Psoas muscle (tissue), 7 donors: ENCODE measurements at regions not wholly inside any gene's neighbourhood (a gene's known extent, or its start where the extent isn't known, plus 50 kb on each side); places are given as distances from the start of the nearest gene placed in this dataset.

Source experiments
- ATAC-seq, 4 donors: fragments of 200-7000 bp; cut with Tn5 transposase; one replicate each; pipeline ENCODE4 v1.9.1; 2020; ENCODE audit warnings: moderate library complexity in 3 of 4, mild to moderate bottlenecking in 2 of 4
- DNase-seq, 2 donors: peaks; one replicate each; pipeline ENCODE4 v3.0.0-alpha.2; 2020
- H3K27ac ChIP-seq: fragments of 200-600 bp; one replicate; pipeline ENCODE4 v1.8.0; 2022
- H3K27me3 ChIP-seq, 3 donors: fragments of 200-600 bp in 1 of 3; one replicate each; pipeline versions ENCODE4 v1.6.1 to v1.8.0; 2013 to 2022; ENCODE audit warnings: low read length in 2 of 3, mild to moderate bottlenecking in 2 of 3, moderate library complexity in 1 of 3; ENCODE audit not compliant: insufficient read depth in 3 of 3
- H3K36me3 ChIP-seq, 2 donors: fragments of 200-600 bp in 1 of 2; one replicate each; pipeline versions ENCODE4 v1.6.1 to v1.8.0; 2013 to 2022; ENCODE audit warnings: low read depth in 1 of 2, mild to moderate bottlenecking in 1 of 2, moderate library complexity in 1 of 2; ENCODE audit not compliant: insufficient read depth in 1 of 2
- H3K4me1 ChIP-seq: fragments of 200-600 bp; one replicate; pipeline ENCODE4 v1.8.0; 2022
- H3K4me3 ChIP-seq: fragments of 200-600 bp; one replicate; pipeline ENCODE4 v1.8.0; 2022; ENCODE audit warnings: mild to moderate bottlenecking
- H3K9me3 ChIP-seq: fragments of 200-600 bp; one replicate; pipeline ENCODE4 v1.8.0; 2022
- CTCF ChIP-seq: fragments of 200-600 bp; IDR thresholded peaks from one replicate; pipeline ENCODE4 v1.8.0; 2022; ENCODE audit warnings: antibody characterized with exemption
- WGBS, 3 donors: extraction: QIAGEN DNeasy Blood & Tissue Kit; methylation state at CpG; one replicate each; pipeline versions ENCODE4 v1.1.6 to v1.1.7; 2013; 5-methylcytosine and 5-hydroxymethylcytosine counted together
- intact Hi-C, 2 donors: fragments of 100-400 bp; cut with DNase I; formaldehyde crosslinking; loops; one replicate each; pipeline versions ENCODE4 v1.11.0 to v1.14.2; 2022
- donor health status: healthy with polysubstance abuse.
- donor health status: DM: no; HTN: no; CAD: no; lungs with moderate emphysema.
- donor health status: Bipolar disorder and iron deficiency.
- donor health status: healthy.
- donor health status: DM: yes; HTN: yes; CAD: no.
- donor health status: DM: no; HTN: no; CAD: no.
- donor health status: DM: yes; HTN: yes; CAD: no.

- no peak overlapping the region for H3K27ac ChIP-seq
- H3K36me3 ChIP-seq = no peaks in the 10 kb centered on the region
- TF ChIP-seq CTCF = no peak
- no peak for DNase-seq
- intact Hi-C loops = no loop called here
- no peak for ATAC-seq
- no peaks in the 10 kb centered on the region for H3K4me1 ChIP-seq
- WGBS, 3 donors = 63 to 71% (median 68%) methylated on average over 1 of the region's 1 CpG
- no peak overlapping the region for H3K4me3 ChIP-seq
- H3K27me3 ChIP-seq = no peaks in the 10 kb centered on the region
- H3K9me3 ChIP-seq = no peaks in the 10 kb centered on the region
Observed at GRCh38 chr2:184472481-184472880, 125.8 kb upstream of the ZNF804A start.

- TF ChIP-seq CTCF = no peak
- ATAC-seq (no peak), DNase-seq (no peak)
- intact Hi-C loops = no loop called here
- Histone ChIP-seq H3K36me3 (no peaks in the 10 kb centered on the region), H3K27ac (no peak overlapping the region), H3K27me3 (no peaks in the 10 kb centered on the region), H3K4me1 (no peaks in the 10 kb centered on the region), H3K9me3 (no peaks in the 10 kb centered on the region), H3K4me3 (no peak overlapping the region)
- WGBS, 3 donors = 34 to 47% (median 38%) methylated on average over 1 of the region's 1 CpG
Observed at GRCh38 chr2:184481865-184482264, 116.5 kb upstream of the ZNF804A start.

- peaks cover 3% of the 10 kb centered on the region for H3K9me3 ChIP-seq
- intact Hi-C loops = no loop called here
- no peak overlapping the region for H3K4me3 ChIP-seq
- DNase-seq = no peak
- H3K27ac ChIP-seq = no peak overlapping the region
- TF ChIP-seq CTCF = no peak
- no peaks in the 10 kb centered on the region for H3K27me3 ChIP-seq
- no peaks in the 10 kb centered on the region for H3K36me3 ChIP-seq
- no peaks in the 10 kb centered on the region for H3K4me1 ChIP-seq
- 88 to 93% (median 90%) methylated on average over 2 of the region's 2 CpGs for WGBS, 3 donors
- ATAC-seq = no peak
Observed at GRCh38 chr2:184498936-184499335, 99.4 kb upstream of the ZNF804A start.

- Histone ChIP-seq H3K4me3 (no peak overlapping the region), H3K4me1 (no peaks in the 10 kb centered on the region), H3K36me3 (no peaks in the 10 kb centered on the region), H3K27ac (no peak overlapping the region), H3K27me3 (no peaks in the 10 kb centered on the region), H3K9me3 (peaks cover 1% of the 10 kb centered on the region)
- intact Hi-C loops = no loop called here
- no peak for DNase-seq
- ATAC-seq = no peak
- TF ChIP-seq CTCF = no peak
Observed at GRCh38 chr2:184504252-184504651, 94.1 kb upstream of the ZNF804A start.

- Histone ChIP-seq H3K27ac (no peak overlapping the region), H3K27me3 (no peaks in the 10 kb centered on the region), H3K36me3 (no peaks in the 10 kb centered on the region), H3K4me1 (no peaks in the 10 kb centered on the region), H3K9me3 (peaks cover 7% of the 10 kb centered on the region), H3K4me3 (no peak overlapping the region)
- no peak for DNase-seq
- WGBS, 3 donors = 89 to 90% (median 90%) methylated on average over 5 of the region's 5 CpGs
- intact Hi-C loops = no loop called here
- no peak for TF ChIP-seq CTCF
- no peak for ATAC-seq
Observed at GRCh38 chr2:184507254-184507653, 91.1 kb upstream of the ZNF804A start.
